C4-2B (cell line): ENCODE measurements at regions not wholly inside any gene's neighbourhood (a gene's known extent, or its start where the extent isn't known, plus 50 kb on each side); places are given as distances from the start of the nearest gene placed in this dataset.

Experiments
- ZFX ChIP-seq: fragments of 450-650 bp; IDR thresholded peaks from 2 replicates; pipeline ENCODE4 v1.6.1; 2017
- TF ChIP-seq, protein P1 (sequence below): fragments of 450-650 bp; conservative IDR thresholded peaks from 2 replicates; pipeline ENCODE4 v1.5.1; 2017; ENCODE audit warnings: mild to moderate bottlenecking

DNA sequence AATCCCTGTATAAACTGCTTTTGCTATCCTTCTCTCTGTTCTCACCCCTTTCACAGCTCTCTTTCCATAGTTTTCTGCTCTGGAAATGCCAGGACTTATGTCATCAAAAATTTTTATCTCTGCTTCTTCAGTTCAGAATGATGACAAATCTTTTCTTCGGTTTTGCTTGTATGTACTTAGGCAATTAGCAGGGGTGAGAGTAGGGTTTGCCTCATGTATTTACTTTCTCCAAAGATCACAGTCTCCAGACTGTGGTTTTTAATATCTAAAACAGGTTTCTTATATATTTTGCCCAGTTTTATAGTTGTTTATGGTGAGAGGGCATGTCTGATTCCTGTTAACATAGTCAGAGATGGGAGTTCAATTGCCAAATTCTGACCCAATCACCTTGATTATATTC is 235.4 kb upstream of the LYPLAL1 start:
- TF ChIP-seq, protein P1, sequence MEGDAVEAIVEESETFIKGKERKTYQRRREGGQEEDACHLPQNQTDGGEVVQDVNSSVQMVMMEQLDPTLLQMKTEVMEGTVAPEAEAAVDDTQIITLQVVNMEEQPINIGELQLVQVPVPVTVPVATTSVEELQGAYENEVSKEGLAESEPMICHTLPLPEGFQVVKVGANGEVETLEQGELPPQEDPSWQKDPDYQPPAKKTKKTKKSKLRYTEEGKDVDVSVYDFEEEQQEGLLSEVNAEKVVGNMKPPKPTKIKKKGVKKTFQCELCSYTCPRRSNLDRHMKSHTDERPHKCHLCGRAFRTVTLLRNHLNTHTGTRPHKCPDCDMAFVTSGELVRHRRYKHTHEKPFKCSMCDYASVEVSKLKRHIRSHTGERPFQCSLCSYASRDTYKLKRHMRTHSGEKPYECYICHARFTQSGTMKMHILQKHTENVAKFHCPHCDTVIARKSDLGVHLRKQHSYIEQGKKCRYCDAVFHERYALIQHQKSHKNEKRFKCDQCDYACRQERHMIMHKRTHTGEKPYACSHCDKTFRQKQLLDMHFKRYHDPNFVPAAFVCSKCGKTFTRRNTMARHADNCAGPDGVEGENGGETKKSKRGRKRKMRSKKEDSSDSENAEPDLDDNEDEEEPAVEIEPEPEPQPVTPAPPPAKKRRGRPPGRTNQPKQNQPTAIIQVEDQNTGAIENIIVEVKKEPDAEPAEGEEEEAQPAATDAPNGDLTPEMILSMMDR: no peak
- no peak for TF ChIP-seq ZFX
